Breast epithelium (tissue), 3 donors: ENCODE measurements at regions not wholly inside any gene's neighbourhood (a gene's known extent, or its start where the extent isn't known, plus 50 kb on each side); places are given as distances from the start of the nearest gene placed in this dataset.

ENCODE experiments used
- POLR2A ChIP-seq: fragments of 450-650 bp; IDR thresholded peaks from one replicate; pipeline ENCODE4 v1.6.1; 2016; ENCODE audit warnings: antibody characterized with exemption, mild to moderate bottlenecking, moderate library complexity
- POLR2AphosphoS5 ChIP-seq, 3 donors: sonication (generic); formaldehyde crosslinking; IDR thresholded peaks; one replicate each; pipeline ENCODE4 v1.6.1; 2017; ENCODE audit warnings: antibody characterized with exemption in 3 of 3
- TF ChIP-seq, protein P1 (sequence below), 3 donors: fragments of 450-650 bp; IDR thresholded peaks; one replicate each; pipeline ENCODE4 v1.5.1; 2016 to 2017; ENCODE audit warnings: antibody characterized with exemption in 3 of 3, mild to moderate bottlenecking in 3 of 3, moderate library complexity in 3 of 3

DNA sequence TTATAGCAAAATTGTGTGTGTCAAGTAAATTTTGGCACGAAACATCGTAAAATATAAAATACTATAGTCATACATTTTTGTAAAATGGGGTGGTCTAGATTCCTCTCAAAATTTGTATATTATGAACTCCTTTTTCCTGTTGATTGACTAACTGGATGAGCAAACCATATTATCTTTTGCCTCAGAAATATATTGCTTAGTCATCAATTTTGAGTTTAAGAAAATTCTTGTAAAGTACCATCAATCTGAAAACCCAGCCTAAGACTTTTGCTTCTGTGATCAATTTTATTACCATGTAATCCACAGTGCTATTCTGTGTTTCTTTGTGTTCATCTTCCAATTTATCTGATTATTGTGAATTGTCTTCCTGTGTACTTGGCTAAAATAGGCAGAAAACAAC lies 98.0 kb upstream of the PCDH18 start:
- TF ChIP-seq POLR2A (no peak), POLR2AphosphoS5 (IDR thresholded peaks at IDR 0.05) (no peak)
- TF ChIP-seq, protein P1, sequence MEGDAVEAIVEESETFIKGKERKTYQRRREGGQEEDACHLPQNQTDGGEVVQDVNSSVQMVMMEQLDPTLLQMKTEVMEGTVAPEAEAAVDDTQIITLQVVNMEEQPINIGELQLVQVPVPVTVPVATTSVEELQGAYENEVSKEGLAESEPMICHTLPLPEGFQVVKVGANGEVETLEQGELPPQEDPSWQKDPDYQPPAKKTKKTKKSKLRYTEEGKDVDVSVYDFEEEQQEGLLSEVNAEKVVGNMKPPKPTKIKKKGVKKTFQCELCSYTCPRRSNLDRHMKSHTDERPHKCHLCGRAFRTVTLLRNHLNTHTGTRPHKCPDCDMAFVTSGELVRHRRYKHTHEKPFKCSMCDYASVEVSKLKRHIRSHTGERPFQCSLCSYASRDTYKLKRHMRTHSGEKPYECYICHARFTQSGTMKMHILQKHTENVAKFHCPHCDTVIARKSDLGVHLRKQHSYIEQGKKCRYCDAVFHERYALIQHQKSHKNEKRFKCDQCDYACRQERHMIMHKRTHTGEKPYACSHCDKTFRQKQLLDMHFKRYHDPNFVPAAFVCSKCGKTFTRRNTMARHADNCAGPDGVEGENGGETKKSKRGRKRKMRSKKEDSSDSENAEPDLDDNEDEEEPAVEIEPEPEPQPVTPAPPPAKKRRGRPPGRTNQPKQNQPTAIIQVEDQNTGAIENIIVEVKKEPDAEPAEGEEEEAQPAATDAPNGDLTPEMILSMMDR (IDR thresholded peaks at IDR 0.05), result no peak
